Activated B cell treated with CpG ODN at 0.5 μM for 24 hours (primary cell): ENCODE measurements at regions not wholly inside any gene's neighbourhood (a gene's known extent, or its start where the extent isn't known, plus 50 kb on each side); places are given as distances from the start of the nearest gene placed in this dataset.

ENCODE experiments used
- ATAC-seq: fragments of 200-7000 bp; cut with Tn5 transposase; one replicate; pipeline ENCODE4 v1.10.0; 2021; ENCODE audit warnings: low read depth, mild to moderate bottlenecking, moderate library complexity
- CTCF ChIA-PET: fragments of 350-600 bp; sonication (Branson Sonifier 250); formaldehyde crosslinking; loops from one replicate; lab custom pipeline; 2021; ENCODE audit warnings: antibody characterized with exemption; lab: Charles Lee
- POLR2A ChIA-PET: fragments of 350-600 bp; sonication (Branson Sonifier 250); formaldehyde crosslinking; loops from one replicate; lab custom pipeline; 2021; ENCODE audit warnings: antibody characterized with exemption; lab: Charles Lee
- DNase-seq: peaks from one replicate; pipeline ENCODE4 v3.0.0; 2022
- H3K27ac Mint-ChIP-seq: one replicate; pipeline ENCODE4 v1.8.0; 2020; ENCODE audit warnings: mixed read lengths
- H3K27me3 Mint-ChIP-seq: one replicate; pipeline ENCODE4 v1.8.0; 2021; ENCODE audit warnings: mixed read lengths
- H3K36me3 Mint-ChIP-seq: one replicate; pipeline ENCODE4 v1.8.0; 2021; ENCODE audit warnings: low read depth, mixed read lengths
- H3K4me1 Mint-ChIP-seq: one replicate; pipeline ENCODE4 v1.8.0; 2021; ENCODE audit warnings: mixed read lengths
- H3K4me3 Mint-ChIP-seq: one replicate; pipeline ENCODE4 v1.8.0; 2020; ENCODE audit warnings: mild to moderate bottlenecking, mixed read lengths
- H3K9me3 Mint-ChIP-seq: one replicate; pipeline ENCODE4 v1.8.0; 2020; ENCODE audit warnings: mixed read lengths
- CTCF ChIP-seq: fragments of 200-600 bp; IDR thresholded peaks from one replicate; pipeline ENCODE4 v1.8.0; 2022; ENCODE audit warnings: antibody characterized with exemption, mild to moderate bottlenecking
- intact Hi-C: fragments of 100-400 bp; cut with micrococcal nuclease; formaldehyde crosslinking; loops from one replicate; pipeline ENCODE4 v1.15.1; 2024

GRCh38 chr16:5730783-5731182 is 633.2 kb upstream of the EEF2KMT start:
- intact Hi-C loops: no loop called here
- POLR2A ChIA-PET: no interaction called here
- H3K36me3 Mint-ChIP-seq: no peaks in the 10 kb centered on the region
- TF ChIP-seq CTCF: no peak
- no peaks in the 10 kb centered on the region for H3K4me1 Mint-ChIP-seq
- peaks cover 3% of the 10 kb centered on the region for H3K9me3 Mint-ChIP-seq
- H3K27me3 Mint-ChIP-seq: no peaks in the 10 kb centered on the region
- ATAC-seq (no peak), DNase-seq (no peak)
- CTCF ChIA-PET: no interaction called here
- no peak overlapping the region for H3K4me3 Mint-ChIP-seq
- H3K27ac Mint-ChIP-seq: no peak overlapping the region

GRCh38 chr16:5722116-5722619 is 624.6 kb upstream of the EEF2KMT start:
- intact Hi-C loops: no loop called here

GRCh38 chr16:5715155-5715554 is 617.6 kb upstream of the EEF2KMT start:
- Mint-ChIP-seq H3K4me3 (no peak overlapping the region), H3K36me3 (no peaks in the 10 kb centered on the region), H3K9me3 (peaks cover 13% of the 10 kb centered on the region), H3K27me3 (no peaks in the 10 kb centered on the region), H3K27ac (no peak overlapping the region), H3K4me1 (no peaks in the 10 kb centered on the region)
- ChIA-PET POLR2A (no interaction called here), CTCF (no interaction called here)
- TF ChIP-seq CTCF: no peak
- DNase-seq (no peak), ATAC-seq (no peak)
- intact Hi-C loops: no loop called here

More at GRCh38 chr16:5722116-5722619, 624.6 kb upstream of the EEF2KMT start:
- Mint-ChIP-seq H3K27ac (no peak overlapping the region), H3K4me1 (no peaks in the 10 kb centered on the region), H3K4me3 (no peak overlapping the region), H3K9me3 (peaks cover 7% of the 10 kb centered on the region), H3K36me3 (no peaks in the 10 kb centered on the region), H3K27me3 (no peaks in the 10 kb centered on the region)
- ChIA-PET CTCF (no interaction called here), POLR2A (no interaction called here)
- ATAC-seq (no peak), DNase-seq (no peak)
- no peak for TF ChIP-seq CTCF

- no peak for TF ChIP-seq CTCF
- H3K4me1 Mint-ChIP-seq: no peaks in the 10 kb centered on the region
Observed at GRCh38 chr16:5709889-5710288, 612.3 kb upstream of the EEF2KMT start.

GRCh38 chr16:5706211-5706610 is 608.6 kb upstream of the EEF2KMT start:
- no peak for DNase-seq
- H3K36me3 Mint-ChIP-seq: no peaks in the 10 kb centered on the region
- intact Hi-C loops: no loop called here
- H3K4me3 Mint-ChIP-seq: no peak overlapping the region
- no peak for ATAC-seq
- TF ChIP-seq CTCF: no peak
- CTCF ChIA-PET: no interaction called here
- POLR2A ChIA-PET: no interaction called here
- H3K27ac Mint-ChIP-seq: no peak overlapping the region
- no peaks in the 10 kb centered on the region for H3K27me3 Mint-ChIP-seq
- peaks cover 12% of the 10 kb centered on the region for H3K9me3 Mint-ChIP-seq
- no peaks in the 10 kb centered on the region for H3K4me1 Mint-ChIP-seq

More at GRCh38 chr16:5709889-5710288, 612.3 kb upstream of the EEF2KMT start:
- H3K27ac Mint-ChIP-seq: no peak overlapping the region
- peaks cover 8% of the 10 kb centered on the region for H3K9me3 Mint-ChIP-seq
- no peak overlapping the region for H3K4me3 Mint-ChIP-seq
- no peaks in the 10 kb centered on the region for H3K36me3 Mint-ChIP-seq
- intact Hi-C loops: no loop called here
- ChIA-PET CTCF (no interaction called here), POLR2A (no interaction called here)
- no peak for ATAC-seq
- DNase-seq: no peak
- H3K27me3 Mint-ChIP-seq: no peaks in the 10 kb centered on the region
